ENCODE measurements at regions not wholly inside any gene's neighbourhood (a gene's known extent, or its start where the extent isn't known, plus 50 kb on each side); places are given as distances from the start of the nearest gene placed in this dataset.
"Not testable (repeated sequence)": the region's sequence is repeated elsewhere in the genome, so short reads cannot be mapped to it uniquely, and the experiment has no call there.

- no peak for DNase-seq
- TF ChIP-seq GATA1 (IDR thresholded peaks at IDR 0.05; ENCODE audit: low read depth, low read length) (no peak), POLR2A (IDR thresholded peaks at IDR 0.05; ENCODE audit: low read length) (no peak)
Measured at GRCh38 chr14:56351861-56352260, 227.7 kb upstream of the TMEM260 start.

- TF ChIP-seq POLR2A (IDR thresholded peaks at IDR 0.05; ENCODE audit: low read length): no peak
- no peak for TF ChIP-seq GATA1 (IDR thresholded peaks at IDR 0.05; ENCODE audit: low read depth, low read length)
- DNase-seq: no peak
Measured at GRCh38 chr14:56352999-56353398, 226.6 kb upstream of the TMEM260 start.

GRCh38 chr14:56357428-56357827, 222.2 kb upstream of the TMEM260 start:
- TF ChIP-seq POLR2A (IDR thresholded peaks at IDR 0.05; ENCODE audit: low read length) (no peak), GATA1 (IDR thresholded peaks at IDR 0.05; ENCODE audit: low read depth, low read length) (no peak)
- DNase-seq: no peak

GRCh38 chr14:56358275-56358674, 221.3 kb upstream of the TMEM260 start:
- TF ChIP-seq GATA1 (IDR thresholded peaks at IDR 0.05; ENCODE audit: low read depth, low read length) (no peak), POLR2A (IDR thresholded peaks at IDR 0.05; ENCODE audit: low read length) (no peak)
- no peak for DNase-seq

GRCh38 chr14:56358851-56359614, 220.6 kb upstream of the TMEM260 start:
- no peak for DNase-seq
- no peak for TF ChIP-seq GATA1 (IDR thresholded peaks at IDR 0.05; ENCODE audit: low read depth, low read length)
- no peak for TF ChIP-seq POLR2A (IDR thresholded peaks at IDR 0.05; ENCODE audit: low read length)

DNA sequence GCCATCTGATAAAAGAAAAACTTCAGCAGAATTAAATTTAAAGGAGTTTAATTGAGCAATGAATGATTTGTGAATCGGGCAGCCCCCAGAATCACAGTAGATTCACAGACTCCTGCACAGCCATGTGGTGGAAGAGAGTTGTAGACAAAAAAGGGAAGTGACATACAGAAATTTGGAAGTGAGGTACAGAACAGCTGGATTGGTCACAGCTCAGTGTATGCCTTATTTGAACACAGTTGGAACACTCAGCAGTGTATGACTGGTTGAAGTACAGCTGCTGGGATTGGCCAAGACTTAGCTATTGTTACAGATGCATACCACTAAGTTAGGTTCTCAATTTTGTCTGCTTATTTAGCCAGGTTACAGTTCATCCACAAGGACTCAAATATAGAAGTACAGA, 213.9 kb upstream of the TMEM260 start:
- DNase-seq: not testable (repeated sequence)

DNA sequence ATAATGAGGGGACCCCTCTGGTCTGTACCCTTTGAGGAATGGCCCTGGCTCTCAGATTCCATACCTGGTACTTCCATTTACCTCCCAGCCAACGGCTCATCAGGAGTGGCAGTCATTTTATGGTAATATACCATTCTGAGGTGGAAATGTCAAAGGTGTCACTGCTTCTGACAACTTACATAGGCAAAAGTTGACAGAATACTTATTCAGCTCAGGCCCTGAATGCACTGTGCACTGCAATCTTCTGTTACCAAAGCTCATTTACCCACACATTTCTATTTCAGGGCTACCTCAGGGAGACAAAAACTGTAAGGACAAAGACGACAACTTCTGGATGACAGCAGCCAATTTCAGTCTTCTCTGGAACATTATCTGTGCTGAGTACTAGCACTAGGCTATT, 212.2 kb upstream of the TMEM260 start:
- no peak for TF ChIP-seq GATA1 (IDR thresholded peaks at IDR 0.05; ENCODE audit: low read depth, low read length)
- TF ChIP-seq POLR2A (IDR thresholded peaks at IDR 0.05; ENCODE audit: low read length): no peak
- no peak for DNase-seq

GRCh38 chr14:56371737-56372136, 207.9 kb upstream of the TMEM260 start:
- TF ChIP-seq GATA1 (IDR thresholded peaks at IDR 0.05; ENCODE audit: low read depth, low read length): no peak
- no peak for TF ChIP-seq POLR2A (IDR thresholded peaks at IDR 0.05; ENCODE audit: low read length)
- no peak for DNase-seq

DNA sequence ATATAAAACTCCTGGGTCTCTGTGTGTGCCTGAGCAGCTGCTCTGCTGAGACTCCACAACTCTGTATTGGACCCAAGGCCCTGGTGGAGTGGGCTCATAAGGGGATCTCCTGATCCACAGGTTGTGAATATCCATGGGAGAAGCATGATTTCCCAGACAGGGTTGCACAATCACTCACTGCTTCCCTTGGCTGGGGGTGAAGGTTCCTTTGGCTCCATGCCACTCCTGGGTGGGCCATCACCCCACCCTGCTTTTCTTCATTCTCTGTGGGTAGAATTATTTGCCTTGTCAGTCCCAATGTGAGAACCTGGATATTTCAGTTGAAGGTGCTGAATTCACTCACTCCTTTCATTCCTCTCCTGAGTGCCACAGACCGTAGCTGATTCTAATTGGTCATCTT, 205.2 kb upstream of the TMEM260 start:
- TF ChIP-seq GATA1 (IDR thresholded peaks at IDR 0.05; ENCODE audit: low read depth, low read length) (no peak), POLR2A (IDR thresholded peaks at IDR 0.05; ENCODE audit: low read length) (no peak)
- DNase-seq: no peak

GRCh38 chr14:56378046-56378445, 201.6 kb upstream of the TMEM260 start:
- DNase-seq: no peak
- TF ChIP-seq GATA1 (IDR thresholded peaks at IDR 0.05; ENCODE audit: low read depth, low read length) (no peak), POLR2A (IDR thresholded peaks at IDR 0.05; ENCODE audit: low read length) (no peak)

DNA sequence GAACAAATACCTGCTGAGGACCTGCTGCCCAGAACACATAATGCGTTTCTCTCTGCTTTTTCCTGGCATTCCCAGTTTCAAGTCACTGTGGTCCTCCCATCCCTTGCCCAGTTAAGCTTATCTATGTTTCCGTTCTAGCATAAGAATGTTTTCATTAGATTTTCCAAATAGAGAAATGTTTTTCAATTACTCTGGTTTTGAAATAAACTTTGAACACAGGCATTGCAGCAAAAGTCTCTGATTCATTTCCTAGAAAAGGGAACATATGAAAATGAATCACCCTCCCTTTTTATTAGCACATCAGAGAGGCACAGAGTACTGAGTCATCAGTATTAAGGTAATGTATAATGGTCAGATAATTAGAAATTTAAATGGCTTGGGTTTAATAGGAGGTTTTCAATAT, 201.1 kb upstream of the TMEM260 start:
- TF ChIP-seq GATA1 (IDR thresholded peaks at IDR 0.05; ENCODE audit: low read depth, low read length): no peak
- no peak for TF ChIP-seq POLR2A (IDR thresholded peaks at IDR 0.05; ENCODE audit: low read length)
- no peak for DNase-seq

- DNase-seq: no peak
- TF ChIP-seq POLR2A (IDR thresholded peaks at IDR 0.05; ENCODE audit: low read length) (no peak), GATA1 (IDR thresholded peaks at IDR 0.05; ENCODE audit: low read depth, low read length) (no peak)
Measured at GRCh38 chr14:56379956-56380355, 199.6 kb upstream of the TMEM260 start.

DNA sequence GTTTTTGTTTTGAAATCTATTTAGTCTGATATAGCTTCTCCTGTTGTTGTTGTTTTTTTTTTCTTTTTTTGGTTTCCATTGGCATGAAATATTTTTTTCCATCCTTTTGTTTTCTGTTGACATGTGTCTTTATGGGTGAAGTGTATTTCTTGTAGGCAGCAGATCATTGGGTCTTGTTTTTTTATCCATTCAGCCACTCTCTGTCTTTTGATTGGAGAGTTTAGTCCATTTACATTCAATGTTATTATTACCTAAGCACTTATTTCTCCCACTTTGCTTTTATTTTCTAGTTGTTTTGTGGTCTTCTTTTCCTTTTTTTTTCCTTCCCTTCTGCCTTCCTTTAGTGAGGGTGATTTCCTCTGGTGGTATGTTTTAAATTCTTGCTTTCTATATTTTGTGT, 193.6 kb upstream of the TMEM260 start:
- TF ChIP-seq POLR2A (IDR thresholded peaks at IDR 0.05; ENCODE audit: low read length) (no peak), GATA1 (IDR thresholded peaks at IDR 0.05; ENCODE audit: low read depth, low read length) (no peak)
- no peak for DNase-seq

DNA sequence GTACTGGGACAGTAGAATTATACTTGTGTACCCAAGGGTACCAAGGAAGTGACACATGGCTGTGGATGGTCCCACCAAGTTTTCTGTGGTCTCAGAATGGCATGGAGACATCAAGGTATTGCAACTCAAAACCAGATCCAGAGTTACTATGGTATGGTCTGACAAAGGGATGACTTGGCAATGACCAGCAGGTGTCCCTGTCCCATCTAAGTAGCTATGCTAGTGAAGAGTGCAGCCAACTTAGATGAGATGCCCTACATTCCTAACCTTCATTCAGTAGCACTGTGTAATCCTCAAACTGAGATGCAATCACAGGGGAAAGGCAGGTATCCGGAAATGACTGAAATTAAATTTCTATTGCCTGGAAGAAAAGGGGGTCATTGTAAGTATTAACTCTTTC, 188.7 kb upstream of the TMEM260 start:
- no peak for DNase-seq

GRCh38 chr14:56394826-56395530, 184.6 kb upstream of the TMEM260 start:
- TF ChIP-seq GATA1 (IDR thresholded peaks at IDR 0.05; ENCODE audit: low read depth, low read length) (no peak), POLR2A (IDR thresholded peaks at IDR 0.05; ENCODE audit: low read length) (no peak)

More for the DNA sequence above, 188.7 kb upstream of the TMEM260 start:
- no peak for TF ChIP-seq POLR2A (IDR thresholded peaks at IDR 0.05; ENCODE audit: low read length)
- TF ChIP-seq GATA1 (IDR thresholded peaks at IDR 0.05; ENCODE audit: low read depth, low read length): no peak

More at GRCh38 chr14:56394826-56395530, 184.6 kb upstream of the TMEM260 start:
- no peak for DNase-seq

Measured in erythroblast (primary cell).